ENCODE measurements at regions not wholly inside any gene's neighbourhood (a gene's known extent, or its start where the extent isn't known, plus 50 kb on each side); places are given as distances from the start of the nearest gene placed in this dataset.

- no peak for TF ChIP-seq CTCF (conservative IDR thresholded peaks at IDR 0.05)
- no peak for TF ChIP-seq ZFX (IDR thresholded peaks at IDR 0.05)
Measured at GRCh38 chr3:34599595-34599994, 801.2 kb downstream of the PDCD6IP start.
